NCI-H510A treated with DMSO at 0.1 percent for 48 hours (cell line): ENCODE measurements at regions not wholly inside any gene's neighbourhood (a gene's known extent, or its start where the extent isn't known, plus 50 kb on each side); places are given as distances from the start of the nearest gene placed in this dataset.
"Not testable (repeated sequence)": the region's sequence is repeated elsewhere in the genome, so short reads cannot be mapped to it uniquely, and the experiment has no call there.

Source experiments
- DNase-seq: peaks from one replicate; lab custom pipeline; 2025; lab: John Stamatoyannopoulos, UW

DNA sequence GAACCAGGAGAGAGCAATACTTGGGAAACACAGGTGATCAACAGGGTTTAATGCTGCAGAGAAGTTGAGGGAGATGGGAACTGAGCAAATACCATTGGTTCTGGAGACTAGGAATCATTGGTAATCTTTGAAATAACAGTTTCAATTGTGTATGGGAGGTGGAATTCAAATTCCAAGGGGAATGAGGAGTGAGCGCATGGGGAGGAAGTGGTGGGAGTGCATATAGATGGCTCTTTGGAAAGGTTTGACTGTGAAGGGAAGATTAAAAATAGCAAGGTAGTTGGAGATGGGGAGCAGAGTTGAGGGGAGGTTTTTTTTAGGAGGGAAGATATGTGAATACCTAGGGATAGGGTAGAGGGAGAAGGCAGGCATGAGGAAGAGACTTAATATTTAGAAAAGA, 51.1 kb upstream of the ROPN1 start:
- no peak for DNase-seq

DNA sequence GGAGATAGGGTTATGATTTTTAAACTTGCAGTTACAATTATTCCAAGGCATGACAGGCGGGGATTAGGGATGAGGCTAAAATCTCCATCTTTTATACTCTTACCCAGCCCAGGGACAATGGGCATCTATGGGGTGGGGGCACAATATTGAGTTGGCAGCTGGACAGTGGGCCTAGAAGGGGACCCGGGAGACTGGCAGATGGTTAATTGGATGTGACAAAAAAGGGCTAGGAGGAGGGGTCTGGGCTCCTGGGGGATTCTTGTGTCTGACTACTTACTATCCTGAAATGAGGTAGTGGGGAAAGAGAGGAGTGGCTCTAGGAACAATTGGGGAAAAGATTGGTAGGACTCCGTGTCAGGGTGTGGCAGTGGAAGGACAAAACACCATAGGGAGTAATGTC, 53.0 kb upstream of the ROPN1 start:
- DNase-seq: no peak

- DNase-seq: no peak
Measured at GRCh38 chr3:124048967-124049798, 57.3 kb upstream of the ROPN1 start.

- no peak for DNase-seq
Measured at GRCh38 chr3:124051636-124052035, 59.7 kb upstream of the ROPN1 start.

- peak; percentile 22 for DNase-seq
Measured at GRCh38 chr3:124053871-124054270, 61.9 kb upstream of the ROPN1 start.

DNA sequence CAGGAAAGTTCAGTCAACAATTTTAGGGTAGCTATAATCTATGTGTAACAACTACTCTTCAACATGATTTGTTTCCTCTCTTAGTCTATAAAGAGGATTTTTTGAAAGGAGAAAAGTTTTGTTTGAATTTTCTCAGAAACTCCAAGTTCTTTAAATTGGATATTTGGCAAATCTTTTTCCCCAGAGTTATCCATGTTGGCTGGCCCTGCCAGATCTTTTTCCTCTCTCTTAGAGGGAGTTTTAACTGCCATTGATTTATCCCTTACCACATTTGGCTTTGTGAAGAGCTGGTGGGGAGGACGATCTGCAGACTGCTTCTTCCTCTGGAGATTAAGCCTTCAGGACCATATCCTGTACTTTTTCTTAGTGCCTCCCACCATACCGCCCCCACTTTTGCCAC, 64.9 kb upstream of the ROPN1 start:
- no peak for DNase-seq

GRCh38 chr3:124057420-124057819, 65.5 kb upstream of the ROPN1 start:
- no peak for DNase-seq

DNA sequence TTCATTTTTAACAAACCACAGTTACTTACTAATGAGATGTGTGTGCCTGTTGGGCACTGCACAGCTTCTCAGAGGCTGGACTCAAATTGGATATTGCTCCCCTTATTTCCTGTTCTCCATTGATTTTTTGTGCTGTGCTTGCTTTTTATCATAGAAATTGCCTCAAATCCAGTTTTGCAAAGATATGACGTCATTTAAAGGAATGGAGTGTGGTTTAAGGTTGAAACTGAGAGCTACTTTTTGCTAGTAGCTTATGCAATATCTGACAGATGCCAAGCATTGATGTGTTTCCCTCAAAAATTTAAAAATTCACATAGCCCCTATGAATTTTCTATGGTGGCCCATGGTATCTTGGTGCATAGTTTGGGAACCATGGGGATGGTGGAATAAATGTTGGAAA, 67.7 kb upstream of the ROPN1 start:
- no peak for DNase-seq

GRCh38 chr3:124063197-124063909, 71.4 kb upstream of the ROPN1 start:
- DNase-seq: no peak

GRCh38 chr3:124064050-124064449, 72.1 kb upstream of the ROPN1 start:
- DNase-seq: no peak

DNA sequence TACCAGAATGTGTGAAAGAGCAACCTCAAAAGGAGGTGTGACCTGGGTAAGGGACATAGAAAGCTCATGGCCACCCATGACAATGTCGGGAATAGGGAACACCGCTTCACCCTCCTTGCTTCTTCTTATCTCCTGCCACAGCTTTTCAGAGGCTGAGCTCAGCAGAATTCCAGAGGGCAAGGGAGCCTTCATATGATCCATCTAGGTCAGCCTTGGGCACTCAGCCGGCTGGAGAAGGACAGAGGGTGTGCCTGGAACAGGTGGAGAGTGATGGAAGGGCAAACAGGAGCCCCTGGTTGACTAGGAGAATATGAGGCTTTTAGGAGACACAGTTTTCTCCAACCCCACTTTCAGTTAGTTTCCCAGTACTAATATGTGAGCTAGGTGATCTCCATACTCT, 74.6 kb upstream of the ROPN1 start:
- DNase-seq: not testable (repeated sequence)

GRCh38 chr3:124069706-124070105, 77.8 kb upstream of the ROPN1 start:
- not testable (repeated sequence) for DNase-seq

DNA sequence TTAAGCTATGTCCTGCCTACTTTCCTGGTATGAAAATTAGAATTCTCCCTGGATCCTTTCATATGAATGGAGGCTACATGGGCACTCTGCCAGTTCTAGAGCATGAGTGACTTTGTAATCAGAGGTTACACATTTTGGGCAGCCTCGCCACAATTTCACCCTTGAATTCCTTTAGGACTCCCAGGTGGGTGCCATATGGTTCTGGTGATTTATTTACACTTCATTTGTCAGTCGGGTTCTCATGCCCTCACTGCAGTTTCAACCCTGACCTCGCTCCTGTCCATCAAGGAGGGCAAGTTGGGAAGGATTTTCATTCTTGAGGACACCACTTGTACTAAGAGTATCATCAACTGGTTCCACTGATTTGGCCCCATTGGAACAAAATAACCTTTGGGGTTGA, 83.2 kb upstream of the ROPN1 start:
- DNase-seq: not testable (repeated sequence)

GRCh38 chr3:124075753-124076152, 83.8 kb upstream of the ROPN1 start:
- DNase-seq: no peak

- no peak for DNase-seq
Measured at GRCh38 chr3:124076235-124076634, 84.3 kb upstream of the ROPN1 start.

DNA sequence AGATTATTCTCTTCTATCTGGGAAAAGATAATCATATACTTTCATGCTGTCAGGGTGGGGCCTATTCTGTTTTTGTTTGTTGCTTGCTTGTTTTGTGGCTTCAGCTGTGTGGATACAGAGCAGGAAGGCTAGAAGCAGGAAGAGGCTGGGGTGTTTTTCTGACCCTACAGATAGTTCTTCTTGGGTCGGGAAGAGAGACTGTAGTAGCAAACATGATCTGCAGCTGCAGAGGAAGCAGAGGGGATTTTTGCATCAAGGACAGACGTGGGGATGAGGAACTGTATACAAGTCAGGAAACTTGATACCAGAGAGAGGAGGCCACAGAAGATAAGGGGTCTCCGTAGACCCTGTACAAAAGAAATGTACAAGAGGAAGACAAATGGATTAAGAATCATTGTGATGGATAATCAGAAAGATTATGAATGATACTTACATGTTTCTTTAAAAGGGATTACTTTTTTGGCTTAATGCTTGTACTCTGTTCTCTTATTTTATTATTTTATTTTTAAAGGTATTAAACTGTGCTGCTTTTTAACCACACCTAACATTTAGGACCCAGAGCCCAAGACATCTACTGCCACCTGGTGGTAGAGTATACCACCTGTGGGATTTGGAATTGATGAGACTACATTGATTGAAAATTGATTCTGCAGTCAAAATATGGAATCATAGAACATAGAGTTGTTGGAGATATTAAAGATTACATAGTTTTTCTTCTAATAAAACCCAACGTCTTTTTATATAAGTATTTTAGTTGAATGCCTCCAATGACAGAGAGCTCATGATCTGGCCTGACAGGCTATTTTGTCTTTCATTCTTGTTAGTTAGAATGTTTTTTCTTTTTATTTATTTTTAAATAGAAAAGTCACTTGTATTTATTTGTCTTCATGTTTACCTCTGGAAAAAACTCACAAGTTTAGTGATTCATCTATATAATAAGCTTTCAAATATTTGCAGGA, 87.3 kb upstream of the ROPN1 start:
- DNase-seq: peak; percentile 32

- DNase-seq: no peak
Measured at GRCh38 chr3:124079912-124080276, 88.0 kb upstream of the ROPN1 start.

DNA sequence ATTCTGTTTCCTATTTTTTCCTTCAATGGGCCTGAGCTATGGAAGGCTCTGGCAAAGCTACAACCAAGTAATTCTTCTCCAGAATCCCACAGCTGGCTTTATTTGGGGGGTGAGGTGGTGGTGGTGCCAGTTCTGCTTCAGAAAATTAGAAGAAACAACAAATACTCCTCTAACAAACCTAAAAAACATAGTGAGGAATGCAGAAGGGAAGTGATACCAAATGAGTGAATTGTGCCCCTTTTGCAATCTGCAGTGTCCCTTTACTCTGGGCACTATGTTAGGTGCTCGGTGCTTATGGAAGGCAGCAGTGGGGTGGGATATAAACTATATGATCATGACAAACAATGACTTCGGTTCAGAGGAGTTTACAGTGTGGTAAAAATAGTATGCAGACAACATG, 90.4 kb upstream of the ROPN1 start:
- DNase-seq: no peak

DNA sequence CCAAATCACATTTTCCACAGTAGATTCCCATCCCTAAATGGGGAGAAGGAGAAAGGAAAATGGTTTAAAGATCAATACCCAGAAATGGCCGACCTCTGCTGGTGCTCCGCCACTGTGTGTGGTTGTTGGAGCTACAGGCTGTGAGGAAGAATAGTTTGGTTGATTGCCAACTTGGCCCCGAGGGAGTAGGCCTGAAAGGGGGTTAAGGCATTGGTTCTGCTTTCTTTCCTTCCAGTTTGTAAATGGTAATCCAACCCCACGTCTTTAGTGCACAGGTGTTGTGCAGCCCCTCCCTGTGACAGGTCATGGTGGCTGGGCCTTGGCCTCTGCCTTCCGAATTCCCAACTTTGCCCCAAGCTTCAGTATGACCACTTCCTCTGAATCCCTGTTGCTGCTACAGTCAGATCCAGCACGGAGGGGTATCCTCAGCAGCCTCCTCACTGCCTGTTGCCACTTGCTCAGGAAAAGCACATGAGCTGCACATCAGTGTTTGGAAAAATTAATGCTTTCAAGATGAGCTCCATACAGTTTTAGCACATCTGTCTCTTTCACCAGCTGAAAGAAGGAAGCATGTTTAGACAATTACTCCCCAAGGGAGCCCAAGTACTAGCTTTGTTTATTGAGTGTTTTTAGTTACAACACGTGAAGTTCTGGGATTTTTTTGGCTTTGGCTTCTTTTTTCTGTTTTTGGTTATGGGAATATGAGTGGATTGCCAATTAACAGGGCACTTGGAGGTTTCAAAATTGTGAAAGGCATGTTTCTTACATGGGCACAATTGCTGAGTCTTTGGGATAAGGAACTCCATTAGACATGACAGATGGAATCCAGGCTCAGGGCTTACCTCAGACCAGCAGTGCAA, 92.3 kb upstream of the ROPN1 start:
- DNase-seq: no peak

DNA sequence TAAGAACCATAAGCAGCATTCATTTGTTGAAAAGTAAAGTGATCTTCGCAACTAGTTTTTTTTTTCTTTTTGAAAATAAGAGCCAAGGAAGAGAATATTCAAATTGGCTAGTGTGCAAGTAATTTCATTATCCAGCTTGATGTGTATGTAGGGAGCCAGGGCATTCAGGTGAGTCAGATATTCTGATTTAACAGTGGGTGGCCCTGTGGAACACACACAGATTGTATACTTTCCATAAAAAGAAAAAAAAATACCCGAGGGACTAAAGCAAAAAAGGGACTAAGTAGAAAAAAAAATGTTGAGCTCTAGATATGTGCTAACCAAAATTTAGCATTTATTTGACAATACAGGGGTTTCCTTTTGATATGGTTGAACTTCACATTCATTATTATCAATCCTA, 96.9 kb upstream of the ROPN1 start:
- DNase-seq: no peak

GRCh38 chr3:124089214-124089613, 97.3 kb upstream of the ROPN1 start:
- no peak for DNase-seq

GRCh38 chr3:124091716-124092115, 99.8 kb upstream of the ROPN1 start:
- no peak for DNase-seq
